NCI-H146 treated with DMSO at 0.1 percent for 48 hours (cell line): ENCODE measurements at regions not wholly inside any gene's neighbourhood (a gene's known extent, or its start where the extent isn't known, plus 50 kb on each side); places are given as distances from the start of the nearest gene placed in this dataset.

Experiments used
- DNase-seq: peaks from one replicate; lab custom pipeline; 2025; ENCODE audit not compliant: unreplicated experiment; lab: John Stamatoyannopoulos, UW

DNA sequence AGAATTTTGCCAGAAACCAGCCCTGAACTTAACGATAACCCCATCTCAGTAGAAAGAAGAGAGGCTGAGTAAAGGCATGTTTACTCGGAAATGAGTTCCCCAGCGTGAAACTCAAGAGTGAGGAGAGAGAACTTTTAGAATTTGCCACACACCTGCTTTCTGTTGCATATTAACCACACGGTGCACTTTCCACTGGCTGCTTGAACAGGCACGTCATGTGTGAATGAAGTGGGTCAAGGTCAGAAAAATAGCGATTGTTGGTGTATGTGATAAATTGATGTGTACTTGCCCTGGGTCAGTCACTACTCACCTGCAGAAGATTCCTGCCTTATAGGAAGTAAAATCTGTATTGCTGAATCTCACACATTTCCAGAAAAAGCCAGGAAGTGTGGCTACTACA lies 395.7 kb downstream of the TRIML1 start:
- no peak for DNase-seq

DNA sequence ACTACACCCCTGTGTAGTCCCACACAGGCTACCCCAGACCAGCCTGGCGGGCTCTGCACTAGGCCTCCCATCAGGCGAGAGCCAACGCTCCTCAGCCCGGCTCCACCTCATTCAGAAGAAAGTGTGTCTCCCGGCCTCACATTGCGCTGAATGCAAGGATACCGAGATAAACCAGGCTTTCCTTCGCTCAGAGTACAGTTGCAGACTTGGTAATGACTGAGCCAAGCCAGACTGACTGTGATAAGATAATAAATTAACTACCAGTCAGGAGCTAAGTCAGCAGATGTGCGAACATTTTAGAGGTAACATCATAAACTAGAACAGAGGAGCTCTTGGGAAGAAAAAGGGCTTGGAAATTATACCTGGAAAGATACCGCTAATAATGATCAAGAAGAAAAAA lies 397.6 kb downstream of the TRIML1 start:
- DNase-seq, result no peak

DNA sequence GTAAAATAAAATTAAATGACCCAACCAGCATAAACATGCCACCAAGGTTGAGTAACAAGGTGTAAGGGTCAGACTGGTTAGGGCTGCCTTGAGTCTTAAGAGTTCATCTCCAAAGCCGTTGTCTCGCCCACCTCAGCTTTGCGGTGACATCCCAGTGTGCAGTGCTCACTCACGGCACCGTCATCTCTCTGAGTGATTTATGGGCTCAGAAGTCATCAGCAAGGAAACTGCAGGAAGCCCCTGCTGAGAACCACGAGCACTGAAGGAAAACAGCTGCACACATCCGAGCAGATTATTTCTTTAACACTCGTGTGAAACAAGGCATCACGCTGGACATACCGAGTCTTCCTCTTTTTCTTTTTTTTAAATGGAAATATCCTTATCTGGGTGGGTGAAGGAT lies 411.1 kb downstream of the TRIML1 start:
- DNase-seq, result no peak

DNA sequence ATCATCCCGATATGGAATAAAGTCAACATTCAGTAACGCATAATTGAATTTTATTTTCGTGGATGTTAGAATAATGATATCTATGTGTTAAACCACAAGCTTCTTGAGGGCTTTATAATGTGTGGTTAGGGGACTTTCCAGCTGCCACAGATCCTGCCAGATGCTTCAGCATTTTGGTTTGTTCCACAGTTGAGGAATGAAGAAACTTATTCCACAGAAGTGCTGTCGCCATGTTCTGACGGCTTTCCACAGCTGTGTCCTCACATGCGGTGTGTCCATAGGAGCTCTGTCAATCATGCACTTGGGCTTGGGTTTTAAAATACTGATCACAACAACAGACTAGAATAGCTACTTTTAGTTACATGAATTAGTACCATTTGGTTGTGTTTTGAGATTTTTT lies 411.9 kb downstream of the TRIML1 start:
- no peak for DNase-seq

DNA sequence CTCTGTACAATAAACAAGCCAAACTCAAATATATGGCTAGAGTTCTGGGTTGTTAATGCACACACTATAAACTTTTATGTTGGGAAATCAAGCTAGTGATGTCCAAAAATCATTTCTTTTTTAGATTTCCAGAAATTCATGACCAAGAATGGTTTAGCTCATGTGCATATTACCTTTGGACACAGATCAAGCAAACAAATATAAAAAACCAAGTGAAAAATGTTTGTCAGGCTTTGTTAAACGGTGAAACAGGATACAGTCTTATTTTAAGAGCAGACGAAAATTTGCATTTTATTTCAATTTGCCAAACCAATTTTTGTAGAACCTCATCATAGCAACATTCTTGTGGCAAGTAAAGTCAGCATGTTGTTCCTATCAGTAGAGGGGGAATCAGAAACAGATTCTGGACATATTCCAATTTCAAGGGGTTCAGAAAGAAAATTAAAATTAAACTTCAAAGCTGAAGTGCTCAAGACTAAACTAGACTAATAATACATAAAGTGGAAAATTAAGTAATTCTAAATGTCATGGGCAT lies 413.6 kb downstream of the TRIML1 start:
- DNase-seq, result no peak

DNA sequence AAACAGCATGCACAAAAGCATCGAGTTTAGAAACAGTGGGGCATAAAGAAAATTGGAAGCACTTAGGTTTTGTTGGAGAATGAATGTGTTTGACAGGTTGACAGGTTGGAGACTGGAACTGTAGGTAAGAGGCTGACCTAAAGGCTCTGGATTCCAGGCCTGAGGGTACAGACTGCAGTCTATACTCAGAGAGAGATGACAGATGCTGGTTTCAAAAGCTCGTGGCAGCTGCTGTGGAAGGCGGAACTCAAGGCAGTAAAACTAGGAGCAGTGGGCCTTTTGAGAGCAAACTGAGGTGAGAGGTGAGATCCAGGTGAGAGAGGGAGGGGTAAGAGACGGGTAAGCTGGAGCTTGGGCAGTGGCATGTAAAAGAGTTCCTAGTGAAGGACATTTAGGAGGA lies 415.2 kb downstream of the TRIML1 start:
- no peak for DNase-seq

DNA sequence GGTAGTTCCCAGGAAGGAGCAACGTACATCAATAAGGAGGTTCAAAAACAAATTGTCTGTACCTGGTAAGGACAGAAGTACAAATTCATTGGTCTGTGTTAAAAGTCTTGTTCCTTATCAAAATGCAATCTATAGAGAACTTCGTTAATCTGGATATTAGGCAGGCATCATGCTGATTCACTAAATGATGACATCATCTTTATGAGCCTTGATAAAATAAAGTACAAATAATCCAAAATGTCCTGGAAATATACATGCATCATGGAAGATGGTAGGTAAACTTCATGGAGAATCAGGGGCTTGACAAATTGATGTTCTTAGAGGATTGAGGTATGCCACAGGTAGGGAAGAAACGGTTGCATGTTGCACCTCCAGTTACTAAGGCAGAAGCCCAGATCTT lies 433.9 kb downstream of the TRIML1 start:
- DNase-seq, result no peak

DNA sequence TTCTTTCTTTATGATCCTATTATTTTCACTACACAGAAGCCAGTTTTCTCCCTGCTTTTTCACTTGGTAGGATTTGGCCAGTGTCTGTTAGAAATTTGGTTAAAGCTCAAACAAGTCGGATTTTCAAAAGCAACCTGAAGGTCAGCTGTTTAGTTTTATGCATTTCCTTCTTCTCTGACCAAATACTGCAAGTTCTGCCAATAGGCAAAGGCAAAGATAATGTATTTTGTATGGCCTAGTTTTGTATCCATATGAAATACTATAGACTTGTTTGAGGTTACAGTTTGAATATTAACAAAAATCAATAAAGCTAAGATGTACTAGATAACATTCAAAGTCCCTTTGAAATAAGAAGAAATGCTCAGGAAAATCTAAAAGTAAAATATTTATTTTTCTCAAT lies 439.4 kb downstream of the TRIML1 start:
- no peak for DNase-seq

DNA sequence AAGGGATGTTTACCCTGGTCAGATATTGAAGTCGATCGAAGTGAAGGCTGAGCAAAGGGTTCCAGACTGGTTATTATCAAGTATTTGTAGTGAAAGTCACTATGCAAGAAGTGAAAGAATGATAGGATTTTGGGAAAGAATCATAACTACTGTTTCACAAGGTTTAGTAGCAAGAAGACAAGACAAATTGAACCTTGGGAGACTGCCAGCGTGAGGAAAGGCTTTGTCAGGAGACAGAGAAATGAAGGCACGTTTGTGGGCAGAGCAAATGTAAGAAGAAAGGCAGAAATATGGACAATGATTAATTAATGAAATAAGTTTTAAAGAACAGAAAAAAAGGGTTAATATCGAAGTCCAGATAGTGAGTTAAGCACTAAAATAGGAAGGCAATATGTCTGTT lies 456.8 kb downstream of the TRIML1 start:
- no peak for DNase-seq

DNA sequence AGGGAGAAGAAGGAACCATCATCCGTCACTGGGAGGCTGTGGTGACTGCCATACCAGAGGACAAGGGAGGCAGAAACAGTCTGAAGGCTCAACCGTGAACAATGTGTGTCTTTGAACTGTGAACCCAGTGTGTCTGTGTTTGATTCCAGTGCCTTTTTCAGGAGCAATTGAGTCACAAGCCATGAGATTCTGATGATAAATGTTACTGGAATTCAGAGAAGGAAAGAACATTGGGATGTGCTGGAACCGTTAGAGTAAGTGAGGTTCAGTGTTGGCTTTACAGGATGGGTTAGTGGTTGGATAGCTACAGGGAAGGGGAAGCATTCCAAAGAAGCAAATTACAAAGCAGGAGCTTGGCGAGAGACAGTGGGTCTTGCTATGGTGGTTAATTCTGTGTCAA lies 464.4 kb downstream of the TRIML1 start:
- DNase-seq, result no peak

DNA sequence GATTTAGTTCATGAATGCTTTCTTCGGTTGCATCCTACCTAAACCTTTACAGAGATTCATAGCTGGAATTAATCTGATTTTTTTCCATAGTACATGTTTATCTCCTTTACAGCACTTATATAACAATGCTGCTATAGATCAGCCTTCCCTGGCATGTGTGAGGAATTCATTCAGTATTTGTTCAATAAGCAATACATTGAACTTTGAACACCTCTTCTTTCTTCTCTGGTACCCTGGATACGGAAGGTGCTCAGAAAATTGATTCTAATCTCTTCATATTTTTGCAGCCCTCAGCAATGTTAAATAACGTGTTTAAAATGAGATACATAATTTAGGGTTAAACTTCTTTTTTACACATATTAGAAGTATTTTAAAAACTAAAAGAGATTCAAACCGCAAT lies 467.4 kb downstream of the TRIML1 start:
- DNase-seq, result no peak

DNA sequence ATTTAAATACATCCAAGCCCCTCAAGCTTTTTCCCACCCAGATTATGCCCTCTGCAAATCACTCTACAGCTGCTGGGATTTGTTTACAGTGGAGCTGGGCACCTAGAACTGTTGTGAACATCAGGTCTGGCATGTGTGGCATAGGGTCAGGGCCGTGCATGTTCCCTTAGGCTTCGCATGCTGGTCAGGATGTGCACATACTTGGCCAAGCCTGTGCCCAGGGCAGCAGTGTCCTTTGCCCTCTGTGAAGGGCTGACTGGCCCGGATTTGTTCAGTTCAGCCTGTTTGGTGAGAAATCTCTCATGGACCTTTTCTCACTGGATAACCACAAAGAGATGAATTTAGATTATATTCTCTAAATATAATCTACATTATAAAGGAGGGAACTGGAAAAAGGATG lies 471.9 kb downstream of the TRIML1 start:
- no peak for DNase-seq

DNA sequence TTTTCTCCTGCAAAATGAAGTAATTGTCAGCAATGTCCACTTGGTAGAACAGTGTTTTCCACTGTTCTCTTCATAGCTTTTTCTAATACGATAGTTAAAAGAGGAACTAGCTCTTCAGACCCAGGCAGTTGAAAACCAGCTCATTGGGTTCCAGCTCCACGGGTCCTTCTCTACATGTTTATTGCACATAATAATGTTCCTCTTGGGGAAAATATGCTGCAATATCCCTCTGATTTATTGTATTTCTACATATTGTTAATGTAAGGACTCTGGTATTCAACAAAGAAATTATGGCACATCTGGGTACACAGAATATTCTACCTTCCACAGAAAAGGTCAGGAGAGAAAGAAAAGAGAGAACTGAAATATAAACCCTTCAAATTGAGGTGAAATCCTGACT lies 473.4 kb downstream of the TRIML1 start:
- no peak for DNase-seq

DNA sequence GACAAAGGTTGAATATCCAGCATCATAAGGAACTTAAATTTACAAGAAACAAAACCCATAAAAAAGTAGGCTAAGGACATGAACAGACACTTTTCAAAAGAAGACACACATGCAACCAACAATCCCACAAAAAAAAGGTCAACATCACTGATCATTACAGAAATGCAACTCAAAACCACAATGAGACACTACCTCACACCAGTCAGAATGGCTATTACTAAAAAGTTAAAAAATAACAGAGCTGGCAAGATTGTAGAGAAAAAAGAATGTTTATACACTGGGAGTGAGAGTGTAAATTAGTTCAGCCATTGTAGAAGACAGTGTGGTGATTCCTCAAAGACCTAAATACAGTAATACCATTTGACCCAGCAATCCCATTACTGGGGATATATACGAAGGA lies 474.7 kb downstream of the TRIML1 start:
- DNase-seq, result no peak

DNA sequence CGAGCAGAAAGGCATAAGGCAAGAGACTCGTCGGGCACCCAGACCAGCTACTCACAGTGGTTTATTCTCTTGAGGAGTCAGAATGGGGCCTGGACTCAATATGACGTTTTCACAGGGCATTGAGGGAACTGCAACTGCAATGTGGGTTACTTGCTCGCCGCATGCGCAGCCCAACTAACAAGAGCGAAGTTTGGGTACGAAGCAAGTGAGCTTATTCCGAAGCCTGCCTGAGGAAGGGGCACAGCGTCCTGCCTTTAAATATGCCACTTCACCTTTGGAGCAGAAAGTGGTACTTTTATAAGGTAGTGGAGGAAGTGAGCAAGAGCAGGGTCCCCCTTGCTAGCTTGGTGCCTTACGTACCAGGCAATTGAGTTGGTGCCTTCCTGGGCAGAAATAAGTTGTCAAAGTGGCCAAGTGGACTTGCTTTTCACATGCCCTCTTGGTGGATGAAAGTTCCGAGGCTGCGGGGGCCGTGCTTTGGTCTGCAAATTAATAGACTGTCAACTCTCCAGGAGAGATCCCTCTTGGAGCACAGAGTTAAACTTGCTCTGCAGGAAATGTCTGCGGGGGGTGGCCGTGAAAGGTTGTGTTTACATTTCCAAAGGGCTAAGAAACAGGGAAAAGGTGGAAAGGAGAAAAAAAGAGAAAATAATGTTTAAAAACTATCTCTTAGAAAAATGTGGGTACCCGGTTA lies 480.4 kb downstream of the TRIML1 start:
- no peak for DNase-seq

DNA sequence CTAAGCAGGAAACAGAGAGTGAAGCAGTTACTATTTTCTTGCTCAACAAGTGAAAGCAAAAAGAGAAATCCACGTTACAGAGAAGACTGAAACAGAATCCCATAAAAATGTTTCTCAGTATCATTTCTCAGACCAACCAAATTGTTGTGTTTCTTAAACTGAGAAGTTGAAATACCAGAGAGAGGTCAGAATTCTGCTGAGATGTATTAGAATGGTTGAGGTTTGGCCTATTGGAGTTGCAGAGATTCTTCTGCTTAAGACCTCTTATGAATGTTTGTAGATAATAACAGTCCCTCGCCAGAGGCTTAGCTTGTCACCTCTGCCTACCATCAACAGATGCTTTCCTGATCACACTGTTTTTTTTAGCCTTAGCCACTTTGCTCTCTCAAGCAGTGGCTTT lies 481.4 kb downstream of the TRIML1 start:
- no peak for DNase-seq

DNA sequence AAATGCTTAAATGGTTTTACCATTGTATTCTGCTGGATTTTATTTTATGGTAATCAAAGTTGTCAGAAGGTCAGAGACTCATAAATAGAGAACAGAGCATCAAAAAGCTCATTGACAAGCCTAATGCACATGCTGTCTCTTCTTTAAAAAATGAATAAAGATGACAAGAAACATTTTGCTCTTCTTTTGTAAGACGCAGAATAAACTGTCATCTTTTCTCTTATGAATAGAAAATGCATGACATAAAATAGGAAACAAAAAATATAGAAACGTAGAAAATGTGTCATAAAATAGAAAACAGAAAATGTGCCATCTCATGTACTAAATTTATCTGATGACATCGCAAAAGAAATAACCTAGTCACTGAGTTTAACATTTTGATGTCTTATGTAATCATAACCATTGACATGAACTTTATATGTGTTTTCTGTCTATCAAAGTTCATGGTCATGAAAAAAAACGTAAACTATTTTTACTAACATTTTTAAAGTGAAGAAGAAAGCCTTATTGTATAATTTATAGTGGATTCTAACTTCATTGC lies 484.1 kb downstream of the TRIML1 start:
- no peak for DNase-seq

DNA sequence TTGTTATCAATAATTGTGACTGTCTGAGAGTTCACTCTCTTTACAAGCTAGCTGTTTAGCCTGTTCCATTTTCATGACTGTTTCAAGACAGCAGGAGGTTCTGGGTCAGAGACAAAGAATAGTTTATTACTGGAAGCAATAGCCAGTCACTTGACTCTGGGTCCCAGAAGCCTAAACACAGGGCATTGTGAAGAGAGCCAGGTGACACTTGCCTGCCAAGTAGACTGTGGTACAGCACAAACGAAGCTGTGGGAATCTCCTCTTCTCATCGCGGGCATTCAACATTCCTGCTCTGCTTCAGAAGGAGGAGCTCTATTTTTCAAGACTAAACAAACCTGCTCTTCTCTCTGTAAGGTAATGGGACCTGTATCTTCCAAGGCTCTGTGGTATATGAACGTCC lies 485.1 kb downstream of the TRIML1 start:
- no peak for DNase-seq

DNA sequence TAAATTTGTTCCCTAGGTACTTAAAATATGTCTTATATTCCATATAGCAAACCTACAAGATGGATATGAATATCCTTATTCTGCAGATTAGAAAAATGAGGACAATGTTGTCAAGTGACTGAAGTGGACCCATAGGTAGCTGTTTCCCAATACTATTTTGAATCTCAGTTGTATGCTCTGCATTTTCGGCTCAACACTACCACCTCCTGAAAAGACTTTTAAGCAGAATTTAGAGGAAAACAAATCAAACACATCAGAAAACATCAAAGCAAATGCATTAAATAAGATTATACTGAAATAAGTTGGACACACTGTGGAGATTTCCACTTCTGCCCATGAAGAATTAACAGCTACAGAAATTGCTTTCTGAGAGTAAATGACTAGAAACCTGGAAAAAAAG lies 488.7 kb downstream of the TRIML1 start:
- no peak for DNase-seq

DNA sequence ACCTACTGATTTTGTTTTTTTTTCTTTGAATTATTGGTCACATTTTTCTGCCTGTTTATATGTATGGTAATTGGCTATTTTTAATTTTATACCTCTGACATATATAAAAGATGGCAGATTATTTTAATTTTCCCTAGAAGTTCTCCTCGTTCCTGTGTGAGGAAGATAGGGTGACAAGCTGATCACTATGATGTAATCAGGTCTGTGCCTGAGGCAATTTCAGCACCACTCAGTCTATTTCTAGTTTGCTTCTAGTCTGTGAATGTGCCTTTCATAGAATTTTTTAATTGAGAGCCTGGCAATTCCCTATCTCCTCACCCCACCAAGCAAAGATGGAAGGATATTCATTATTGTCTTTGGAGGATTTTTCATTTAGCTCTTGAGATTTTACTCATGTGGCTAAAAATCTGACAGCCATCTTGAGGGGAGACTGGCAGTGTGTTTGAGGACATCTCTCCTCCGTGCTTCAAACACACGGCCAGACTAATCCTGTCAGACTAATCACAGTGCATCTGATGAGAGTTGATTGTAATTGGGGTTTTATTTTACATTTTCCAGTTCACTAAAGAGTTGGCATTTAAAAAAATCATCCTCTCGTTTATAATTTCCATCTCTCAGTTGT lies 500.3 kb downstream of the TRIML1 start:
- no peak for DNase-seq

DNA sequence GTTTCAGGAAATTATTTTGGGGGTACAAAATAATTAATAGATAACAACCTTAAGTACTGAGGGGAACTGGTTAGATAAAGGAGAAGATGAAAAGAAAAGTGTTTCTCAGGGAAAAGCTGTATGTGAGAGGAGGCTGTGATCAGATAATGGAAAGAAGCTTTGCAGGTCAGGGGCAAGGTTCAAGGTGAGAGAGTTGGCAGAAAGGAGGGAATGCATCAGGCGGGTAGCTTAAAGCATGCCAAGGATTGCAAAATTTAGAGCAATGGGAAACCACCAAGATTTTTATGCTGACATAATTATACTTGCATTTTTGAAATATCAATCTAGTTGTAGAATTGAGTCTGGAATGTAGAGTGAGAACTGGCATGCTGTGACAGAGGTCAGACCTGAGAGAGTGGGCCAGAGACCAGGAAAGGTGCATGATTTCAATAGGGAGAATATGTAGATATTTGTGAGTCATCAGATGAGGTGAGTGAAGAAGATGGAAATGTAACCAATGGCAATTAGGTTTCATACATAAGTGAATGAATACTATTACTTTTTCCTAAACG lies 508.7 kb downstream of the TRIML1 start:
- no peak for DNase-seq

DNA sequence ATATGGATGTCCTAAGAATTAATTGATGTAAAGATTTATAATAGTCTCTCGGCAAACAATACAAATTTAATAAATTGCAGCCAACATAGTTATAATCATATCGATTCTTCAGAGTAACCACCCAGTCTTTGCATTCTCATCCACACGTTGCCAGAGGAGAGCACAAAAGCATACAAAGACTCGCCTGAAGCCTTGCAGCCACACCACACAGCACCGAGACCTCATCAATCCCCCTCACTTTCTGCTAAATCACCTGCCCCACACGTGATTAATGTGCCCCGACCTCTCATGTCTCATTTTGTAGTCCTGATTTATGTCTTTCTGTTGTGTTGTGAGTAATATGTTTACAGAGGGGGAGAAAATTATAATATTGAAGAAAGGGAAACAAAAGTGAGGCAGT lies 510.4 kb downstream of the TRIML1 start:
- DNase-seq, result no peak
